GM23338 (cell line): ENCODE measurements at regions not wholly inside any gene's neighbourhood (a gene's known extent, or its start where the extent isn't known, plus 50 kb on each side); places are given as distances from the start of the nearest gene placed in this dataset.

Experiments
- ATAC-seq: fragments of 200-7000 bp; cut with Tn5 transposase; 3 replicates; pipeline ENCODE4 v1.9.1; 2020
- DNase-seq: peaks from one replicate; pipeline ENCODE4 v3.0.0-alpha.2; 2015; ENCODE audit warnings: low spot score
- H2AFZ ChIP-seq: fragments of 200-600 bp; sonication (generic); 2 replicates; pipeline ENCODE4 v1.8.0; 2016; ENCODE audit warnings: antibody characterized with exemption, mild to moderate bottlenecking, moderate library complexity
- H3F3A ChIP-seq: fragments of 200-600 bp; sonication (generic); replicated peaks from 2 replicates; pipeline ENCODE4 v1.8.0; 2017; ENCODE audit warnings: antibody characterized with exemption, mixed run types, low read depth
- H3K27ac ChIP-seq: fragments of 200-600 bp; sonication (generic); 2 replicates; pipeline ENCODE4 v1.6.1; 2016; ENCODE audit warnings: low read depth
- H3K27me3 ChIP-seq: fragments of 200-600 bp; sonication (generic); 2 replicates; pipeline ENCODE4 v1.8.0; 2016; ENCODE audit warnings: mild to moderate bottlenecking, mixed run types, moderate library complexity; ENCODE audit not compliant: insufficient read depth
- H3K36me3 ChIP-seq: fragments of 200-600 bp; sonication (generic); 2 replicates; pipeline ENCODE4 v1.8.0; 2016; ENCODE audit warnings: mild to moderate bottlenecking; ENCODE audit not compliant: insufficient read depth
- H3K4me1 ChIP-seq: fragments of 200-600 bp; sonication (generic); 2 replicates; pipeline ENCODE4 v1.8.0; 2016; ENCODE audit warnings: mild to moderate bottlenecking, moderate library complexity; ENCODE audit not compliant: insufficient read depth
- H3K4me2 ChIP-seq: fragments of 200-600 bp; sonication (generic); 2 replicates; pipeline ENCODE4 v1.7.1; 2017; ENCODE audit warnings: mixed run types
- H3K4me3 ChIP-seq: fragments of 200-600 bp; sonication (generic); 2 replicates; pipeline ENCODE4 v1.6.1; 2016; ENCODE audit warnings: mixed run types
- H3K79me2 ChIP-seq: fragments of 200-600 bp; sonication (generic); replicated peaks from 2 replicates; pipeline ENCODE4 v1.8.0; 2017; ENCODE audit warnings: mild to moderate bottlenecking; ENCODE audit not compliant: insufficient read depth
- H3K9me2 ChIP-seq: fragments of 200-600 bp; sonication (generic); 2 replicates; pipeline ENCODE4 v1.8.0; 2017; ENCODE audit not compliant: insufficient read depth
- H4K20me1 ChIP-seq: fragments of 200-600 bp; sonication (generic); replicated peaks from 2 replicates; pipeline ENCODE4 v1.8.0; 2017; ENCODE audit warnings: mild to moderate bottlenecking; ENCODE audit not compliant: insufficient read depth
- H3K27ac Mint-ChIP-seq: 2 replicates; pipeline ENCODE4 v1.8.0; 2020; ENCODE audit warnings: inconsistent platforms, mild to moderate bottlenecking, moderate library complexity, mixed read lengths
- H3K27me3 Mint-ChIP-seq: 3 replicates; pipeline ENCODE4 v1.8.0; 2022; ENCODE audit warnings: low read depth, mild to moderate bottlenecking, moderate library complexity, mixed read lengths, inconsistent platforms; ENCODE audit not compliant: insufficient read depth, poor library complexity
- H3K36me3 Mint-ChIP-seq: 3 replicates; pipeline ENCODE4 v1.8.0; 2021; ENCODE audit warnings: low read depth, mild to moderate bottlenecking, inconsistent platforms, moderate library complexity, mixed read lengths
- H3K4me1 Mint-ChIP-seq: 3 replicates; pipeline ENCODE4 v1.8.0; 2020; ENCODE audit warnings: mild to moderate bottlenecking, inconsistent platforms, mixed read lengths
- H3K4me3 Mint-ChIP-seq: 3 replicates; pipeline ENCODE4 v1.8.0; 2021; ENCODE audit warnings: moderate library complexity, mild to moderate bottlenecking, inconsistent platforms, mixed read lengths
- H3K9me3 Mint-ChIP-seq: 3 replicates; pipeline ENCODE4 v1.8.0; 2020; ENCODE audit warnings: moderate library complexity, mild to moderate bottlenecking, inconsistent platforms, mixed read lengths
- CREB1 ChIP-seq: fragments of 250-450 bp; sonication (Bioruptor Pico); IDR thresholded peaks from 2 replicates; pipeline ENCODE4 v1.5.0; 2020; ENCODE audit warnings: low read depth, mild to moderate bottlenecking, moderate library complexity
- EZH2 ChIP-seq: fragments of 200-600 bp; sonication (generic); IDR thresholded peaks from one replicate; pipeline ENCODE4 v1.8.0; 2017; ENCODE audit warnings: antibody characterized with exemption, mild to moderate bottlenecking, low read depth; ENCODE audit not compliant: unreplicated experiment
- EZH2phosphoT487 ChIP-seq: fragments of 200-600 bp; sonication (generic); IDR thresholded peaks from one replicate; pipeline ENCODE4 v1.8.1; 2018; ENCODE audit warnings: antibody characterized with exemption; ENCODE audit not compliant: unreplicated experiment
- POLR2AphosphoS5 ChIP-seq: IDR thresholded peaks from 2 replicates; pipeline ENCODE4 v1.6.1; 2016; ENCODE audit warnings: antibody characterized with exemption, low read depth
- STAT1 ChIP-seq: IDR thresholded peaks from one replicate; pipeline ENCODE4 v1.6.1; 2016; ENCODE audit warnings: antibody characterized with exemption; ENCODE audit not compliant: unreplicated experiment
- ZNF331 ChIP-seq: fragments of 250-450 bp; sonication (Bioruptor Pico); IDR thresholded peaks from 2 replicates; pipeline ENCODE4 v1.5.0; 2020; ENCODE audit warnings: low read depth, mild to moderate bottlenecking, moderate library complexity
- TF ChIP-seq, protein P1 (sequence below): fragments of 250-450 bp; sonication (Bioruptor Pico); IDR thresholded peaks from 2 replicates; pipeline ENCODE4 v1.5.0; 2020; ENCODE audit warnings: mild to moderate bottlenecking, moderate library complexity
- TF ChIP-seq, protein P2 (sequence below), 2 experiments: fragments of 200-600 bp in 1 of 2; sonication (generic) in 1 of 2; conservative IDR thresholded peaks; 2 replicates each; pipeline versions ENCODE4 v1.5.1 to v1.6.1; 2016 to 2017; ENCODE audit warnings: antibody characterized with exemption in 2 of 2, low read depth in 2 of 2, mild to moderate bottlenecking in 2 of 2, moderate library complexity in 1 of 2

DNA sequence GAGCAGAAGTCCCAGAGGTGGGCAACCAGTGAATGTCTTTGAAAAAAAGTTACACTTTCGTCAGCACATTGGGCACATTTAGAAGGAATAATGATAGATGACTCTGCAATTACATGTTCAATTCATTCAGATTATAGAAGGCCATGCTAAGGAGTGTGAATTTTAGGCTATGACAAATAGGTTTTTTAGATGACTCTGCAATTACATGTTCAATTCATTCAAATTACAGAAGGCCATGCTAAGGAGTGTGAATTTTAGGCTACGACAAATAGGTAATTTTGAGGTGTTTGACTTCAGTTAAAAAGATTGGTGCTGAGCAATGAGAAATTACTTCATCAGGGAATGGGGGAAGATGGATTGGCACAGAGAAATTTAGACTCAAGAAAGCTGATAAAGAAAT is 744.9 kb upstream of the MMS22L start:
- H3K27ac Mint-ChIP-seq: peak overlapping the region; percentile 28; the same call in 1 of the 2 replicates
- Histone ChIP-seq H3K4me2 (no peak overlapping the region), H2AFZ (no peak overlapping the region), H3K27me3 (no peaks in the 10 kb centered on the region), H3K9me2 (no peaks in the 10 kb centered on the region), H4K20me1 (no peaks in the 10 kb centered on the region), H3K27ac (no peak overlapping the region), H3K79me2 (no peaks in the 10 kb centered on the region), H3F3A (no peaks in the 10 kb centered on the region), H3K4me1 (no peaks in the 10 kb centered on the region), H3K4me3 (no peak overlapping the region), H3K36me3 (no peaks in the 10 kb centered on the region)
- no peaks in the 10 kb centered on the region for H3K36me3 Mint-ChIP-seq
- no peaks in the 10 kb centered on the region for H3K27me3 Mint-ChIP-seq
- H3K4me1 Mint-ChIP-seq: peaks cover 2% of the 10 kb centered on the region; the same call in 1 of the 3 replicates
- TF ChIP-seq EZH2 (no peak), CREB1 (no peak), ZNF331 (CRISPR knock-in tag) (no peak), POLR2AphosphoS5 (no peak), EZH2phosphoT487 (no peak), STAT1 (no peak)
- TF ChIP-seq, protein P1, sequence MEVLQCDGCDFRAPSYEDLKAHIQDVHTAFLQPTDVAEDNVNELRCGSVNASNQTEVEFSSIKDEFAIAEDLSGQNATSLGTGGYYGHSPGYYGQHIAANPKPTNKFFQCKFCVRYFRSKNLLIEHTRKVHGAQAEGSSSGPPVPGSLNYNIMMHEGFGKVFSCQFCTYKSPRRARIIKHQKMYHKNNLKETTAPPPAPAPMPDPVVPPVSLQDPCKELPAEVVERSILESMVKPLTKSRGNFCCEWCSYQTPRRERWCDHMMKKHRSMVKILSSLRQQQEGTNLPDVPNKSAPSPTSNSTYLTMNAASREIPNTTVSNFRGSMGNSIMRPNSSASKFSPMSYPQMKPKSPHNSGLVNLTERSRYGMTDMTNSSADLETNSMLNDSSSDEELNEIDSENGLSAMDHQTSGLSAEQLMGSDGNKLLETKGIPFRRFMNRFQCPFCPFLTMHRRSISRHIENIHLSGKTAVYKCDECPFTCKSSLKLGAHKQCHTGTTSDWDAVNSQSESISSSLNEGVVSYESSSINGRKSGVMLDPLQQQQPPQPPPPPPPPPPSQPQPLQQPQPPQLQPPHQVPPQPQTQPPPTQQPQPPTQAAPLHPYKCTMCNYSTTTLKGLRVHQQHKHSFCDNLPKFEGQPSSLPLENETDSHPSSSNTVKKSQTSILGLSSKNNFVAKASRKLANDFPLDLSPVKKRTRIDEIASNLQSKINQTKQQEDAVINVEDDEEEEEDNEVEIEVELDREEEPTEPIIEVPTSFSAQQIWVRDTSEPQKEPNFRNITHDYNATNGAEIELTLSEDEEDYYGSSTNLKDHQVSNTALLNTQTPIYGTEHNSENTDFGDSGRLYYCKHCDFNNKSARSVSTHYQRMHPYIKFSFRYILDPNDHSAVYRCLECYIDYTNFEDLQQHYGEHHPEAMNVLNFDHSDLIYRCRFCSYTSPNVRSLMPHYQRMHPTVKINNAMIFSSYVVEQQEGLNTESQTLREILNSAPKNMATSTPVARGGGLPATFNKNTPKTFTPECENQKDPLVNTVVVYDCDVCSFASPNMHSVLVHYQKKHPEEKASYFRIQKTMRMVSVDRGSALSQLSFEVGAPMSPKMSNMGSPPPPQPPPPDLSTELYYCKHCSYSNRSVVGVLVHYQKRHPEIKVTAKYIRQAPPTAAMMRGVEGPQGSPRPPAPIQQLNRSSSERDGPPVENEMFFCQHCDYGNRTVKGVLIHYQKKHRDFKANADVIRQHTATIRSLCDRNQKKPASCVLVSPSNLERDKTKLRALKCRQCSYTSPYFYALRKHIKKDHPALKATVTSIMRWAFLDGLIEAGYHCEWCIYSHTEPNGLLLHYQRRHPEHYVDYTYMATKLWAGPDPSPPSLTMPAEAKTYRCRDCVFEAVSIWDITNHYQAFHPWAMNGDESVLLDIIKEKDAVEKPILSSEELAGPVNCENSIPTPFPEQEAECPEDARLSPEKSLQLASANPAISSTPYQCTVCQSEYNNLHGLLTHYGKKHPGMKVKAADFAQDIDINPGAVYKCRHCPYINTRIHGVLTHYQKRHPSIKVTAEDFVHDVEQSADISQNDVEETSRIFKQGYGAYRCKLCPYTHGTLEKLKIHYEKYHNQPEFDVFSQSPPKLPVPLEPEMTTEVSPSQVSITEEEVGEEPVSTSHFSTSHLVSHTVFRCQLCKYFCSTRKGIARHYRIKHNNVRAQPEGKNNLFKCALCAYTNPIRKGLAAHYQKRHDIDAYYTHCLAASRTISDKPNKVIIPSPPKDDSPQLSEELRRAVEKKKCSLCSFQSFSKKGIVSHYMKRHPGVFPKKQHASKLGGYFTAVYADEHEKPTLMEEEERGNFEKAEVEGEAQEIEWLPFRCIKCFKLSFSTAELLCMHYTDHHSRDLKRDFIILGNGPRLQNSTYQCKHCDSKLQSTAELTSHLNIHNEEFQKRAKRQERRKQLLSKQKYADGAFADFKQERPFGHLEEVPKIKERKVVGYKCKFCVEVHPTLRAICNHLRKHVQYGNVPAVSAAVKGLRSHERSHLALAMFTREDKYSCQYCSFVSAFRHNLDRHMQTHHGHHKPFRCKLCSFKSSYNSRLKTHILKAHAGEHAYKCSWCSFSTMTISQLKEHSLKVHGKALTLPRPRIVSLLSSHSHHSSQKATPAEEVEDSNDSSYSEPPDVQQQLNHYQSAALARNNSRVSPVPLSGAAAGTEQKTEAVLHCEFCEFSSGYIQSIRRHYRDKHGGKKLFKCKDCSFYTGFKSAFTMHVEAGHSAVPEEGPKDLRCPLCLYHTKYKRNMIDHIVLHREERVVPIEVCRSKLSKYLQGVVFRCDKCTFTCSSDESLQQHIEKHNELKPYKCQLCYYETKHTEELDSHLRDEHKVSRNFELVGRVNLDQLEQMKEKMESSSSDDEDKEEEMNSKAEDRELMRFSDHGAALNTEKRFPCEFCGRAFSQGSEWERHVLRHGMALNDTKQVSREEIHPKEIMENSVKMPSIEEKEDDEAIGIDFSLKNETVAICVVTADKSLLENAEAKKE (CRISPR knock-in tag): no peak
- TF ChIP-seq, protein P2, sequence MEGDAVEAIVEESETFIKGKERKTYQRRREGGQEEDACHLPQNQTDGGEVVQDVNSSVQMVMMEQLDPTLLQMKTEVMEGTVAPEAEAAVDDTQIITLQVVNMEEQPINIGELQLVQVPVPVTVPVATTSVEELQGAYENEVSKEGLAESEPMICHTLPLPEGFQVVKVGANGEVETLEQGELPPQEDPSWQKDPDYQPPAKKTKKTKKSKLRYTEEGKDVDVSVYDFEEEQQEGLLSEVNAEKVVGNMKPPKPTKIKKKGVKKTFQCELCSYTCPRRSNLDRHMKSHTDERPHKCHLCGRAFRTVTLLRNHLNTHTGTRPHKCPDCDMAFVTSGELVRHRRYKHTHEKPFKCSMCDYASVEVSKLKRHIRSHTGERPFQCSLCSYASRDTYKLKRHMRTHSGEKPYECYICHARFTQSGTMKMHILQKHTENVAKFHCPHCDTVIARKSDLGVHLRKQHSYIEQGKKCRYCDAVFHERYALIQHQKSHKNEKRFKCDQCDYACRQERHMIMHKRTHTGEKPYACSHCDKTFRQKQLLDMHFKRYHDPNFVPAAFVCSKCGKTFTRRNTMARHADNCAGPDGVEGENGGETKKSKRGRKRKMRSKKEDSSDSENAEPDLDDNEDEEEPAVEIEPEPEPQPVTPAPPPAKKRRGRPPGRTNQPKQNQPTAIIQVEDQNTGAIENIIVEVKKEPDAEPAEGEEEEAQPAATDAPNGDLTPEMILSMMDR (conservative IDR thresholded peaks at IDR 0.05; ENCODE audit: low read depth in 2 of 2): no peak
- H3K9me3 Mint-ChIP-seq: no peaks in the 10 kb centered on the region
- no peak for DNase-seq
- no peak overlapping the region for H3K4me3 Mint-ChIP-seq
- ATAC-seq: no peak
